ENCODE measurements at regions not wholly inside any gene's neighbourhood (a gene's known extent, or its start where the extent isn't known, plus 50 kb on each side); places are given as distances from the start of the nearest gene placed in this dataset.

- intact Hi-C loops (cut with DNase I), result no loop called here
- Histone ChIP-seq H3K27me3 (peaks cover 0 to 3% (median 0%) of the 10 kb centered on the region in 7 donors), H3K4me1 (no peaks in the 10 kb centered on the region), H3K9me3 (peaks cover 0 to 7% (median 0%) of the 10 kb centered on the region in 11 donors), H3K27ac (no peak overlapping the region), H3K36me3 (no peaks in the 10 kb centered on the region), H3K4me3 (no peak overlapping the region)
- DNase-seq, result no peak
- no peak for TF ChIP-seq CTCF (IDR thresholded peaks at IDR 0.05)
- no peak for ATAC-seq
These were observed 582.1 kb downstream of the RBFOX1 start for GRCh38 chr16:7914748-7915147.

- H3K4me3 ChIP-seq, result no peak overlapping the region
- no peaks in the 10 kb centered on the region for H3K36me3 ChIP-seq
- H3K27me3 ChIP-seq, result no peaks in the 10 kb centered on the region
- no peaks in the 10 kb centered on the region for H3K4me1 ChIP-seq
- H3K27ac ChIP-seq, result no peak overlapping the region
- 89 to 91% methylated on average over 3 of the region's 3 CpGs for WGBS, 2 donors
- no peak for DNase-seq
- no peak for TF ChIP-seq CTCF (IDR thresholded peaks at IDR 0.05)
- ATAC-seq, result no peak
- no peaks in the 10 kb centered on the region for H3K9me3 ChIP-seq
- intact Hi-C loops (cut with DNase I), result no loop called here
These were observed 579.5 kb downstream of the RBFOX1 start for GRCh38 chr16:7912132-7912531.

GRCh38 chr16:7910116-7910515 is 577.5 kb downstream of the RBFOX1 start:
- WGBS, 2 donors, result 47 to 51% methylated on average over 7 of the region's 7 CpGs
- intact Hi-C loops (cut with DNase I), result no loop called here
- H3K4me3 ChIP-seq, result no peak overlapping the region

GRCh38 chr16:7888411-7888810 is 555.8 kb downstream of the RBFOX1 start:
- ATAC-seq (no peak), DNase-seq (no peak)
- WGBS, 2 donors, result 32 to 33% methylated on average over 1 of the region's 1 CpG
- H3K27me3 ChIP-seq, result peaks cover 0 to 26% (median 0%) of the 10 kb centered on the region in 7 donors
- H3K9me3 ChIP-seq, result peaks cover 0 to 6% (median 0%) of the 10 kb centered on the region in 11 donors
- intact Hi-C loops (cut with DNase I), result no loop called here
- no peak overlapping the region for H3K27ac ChIP-seq
- no peak overlapping the region for H3K4me3 ChIP-seq
- no peaks in the 10 kb centered on the region for H3K36me3 ChIP-seq
- H3K4me1 ChIP-seq, result no peaks in the 10 kb centered on the region
- no peak for TF ChIP-seq CTCF (IDR thresholded peaks at IDR 0.05)

More at GRCh38 chr16:7910116-7910515, 577.5 kb downstream of the RBFOX1 start:
- Histone ChIP-seq H3K36me3 (no peaks in the 10 kb centered on the region), H3K9me3 (no peaks in the 10 kb centered on the region), H3K27ac (no peak overlapping the region), H3K27me3 (no peaks in the 10 kb centered on the region), H3K4me1 (no peaks in the 10 kb centered on the region)
- TF ChIP-seq CTCF (IDR thresholded peaks at IDR 0.05), result no peak
- DNase-seq (no peak), ATAC-seq (no peak)
